LNCAP (cell line): ENCODE measurements at regions not wholly inside any gene's neighbourhood (a gene's known extent, or its start where the extent isn't known, plus 50 kb on each side); places are given as distances from the start of the nearest gene placed in this dataset.

ENCODE experiments used
- TF ChIP-seq, protein P1 (sequence below): fragments of 450-650 bp; IDR thresholded peaks from 2 replicates; pipeline ENCODE4 v1.5.1; 2017; ENCODE audit warnings: mild to moderate bottlenecking

DNA sequence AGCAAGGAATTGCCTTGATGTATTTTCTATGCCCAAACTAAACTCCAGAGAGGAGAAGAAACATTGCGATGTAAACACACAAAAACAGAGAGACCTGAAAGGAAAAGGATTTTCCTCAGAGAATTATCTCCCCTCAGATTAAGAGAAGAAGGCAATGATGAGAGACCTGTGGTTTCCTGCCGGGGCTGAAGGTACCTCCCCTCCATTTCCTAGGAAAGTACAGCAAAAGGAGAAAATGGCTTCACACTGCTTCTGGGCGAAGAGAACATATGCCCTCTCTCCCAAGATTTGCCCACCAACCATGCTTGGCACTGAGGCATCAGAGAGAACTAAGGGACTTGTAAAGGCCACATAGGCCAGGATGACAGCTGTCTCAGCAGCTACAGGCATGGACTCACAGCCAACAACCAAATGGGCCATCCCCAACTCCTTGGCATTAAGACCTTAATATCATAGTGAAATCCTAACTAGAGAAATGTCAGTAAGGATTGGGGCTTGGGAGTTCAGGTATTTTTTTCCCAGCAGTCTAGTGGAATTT, 523.0 kb downstream of the PTPRC start:
- TF ChIP-seq, protein P1, sequence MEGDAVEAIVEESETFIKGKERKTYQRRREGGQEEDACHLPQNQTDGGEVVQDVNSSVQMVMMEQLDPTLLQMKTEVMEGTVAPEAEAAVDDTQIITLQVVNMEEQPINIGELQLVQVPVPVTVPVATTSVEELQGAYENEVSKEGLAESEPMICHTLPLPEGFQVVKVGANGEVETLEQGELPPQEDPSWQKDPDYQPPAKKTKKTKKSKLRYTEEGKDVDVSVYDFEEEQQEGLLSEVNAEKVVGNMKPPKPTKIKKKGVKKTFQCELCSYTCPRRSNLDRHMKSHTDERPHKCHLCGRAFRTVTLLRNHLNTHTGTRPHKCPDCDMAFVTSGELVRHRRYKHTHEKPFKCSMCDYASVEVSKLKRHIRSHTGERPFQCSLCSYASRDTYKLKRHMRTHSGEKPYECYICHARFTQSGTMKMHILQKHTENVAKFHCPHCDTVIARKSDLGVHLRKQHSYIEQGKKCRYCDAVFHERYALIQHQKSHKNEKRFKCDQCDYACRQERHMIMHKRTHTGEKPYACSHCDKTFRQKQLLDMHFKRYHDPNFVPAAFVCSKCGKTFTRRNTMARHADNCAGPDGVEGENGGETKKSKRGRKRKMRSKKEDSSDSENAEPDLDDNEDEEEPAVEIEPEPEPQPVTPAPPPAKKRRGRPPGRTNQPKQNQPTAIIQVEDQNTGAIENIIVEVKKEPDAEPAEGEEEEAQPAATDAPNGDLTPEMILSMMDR: no peak

GRCh38 chr1:199163267-199163666, 524.4 kb downstream of the PTPRC start:
- TF ChIP-seq, protein P1: no peak

- TF ChIP-seq, protein P1: no peak
Observed at GRCh38 chr1:199163670-199164069, 524.8 kb downstream of the PTPRC start.

GRCh38 chr1:199167460-199167859, 528.6 kb downstream of the PTPRC start:
- TF ChIP-seq, protein P1: no peak

GRCh38 chr1:199168888-199169585, 530.2 kb downstream of the PTPRC start:
- TF ChIP-seq, protein P1: no peak

DNA sequence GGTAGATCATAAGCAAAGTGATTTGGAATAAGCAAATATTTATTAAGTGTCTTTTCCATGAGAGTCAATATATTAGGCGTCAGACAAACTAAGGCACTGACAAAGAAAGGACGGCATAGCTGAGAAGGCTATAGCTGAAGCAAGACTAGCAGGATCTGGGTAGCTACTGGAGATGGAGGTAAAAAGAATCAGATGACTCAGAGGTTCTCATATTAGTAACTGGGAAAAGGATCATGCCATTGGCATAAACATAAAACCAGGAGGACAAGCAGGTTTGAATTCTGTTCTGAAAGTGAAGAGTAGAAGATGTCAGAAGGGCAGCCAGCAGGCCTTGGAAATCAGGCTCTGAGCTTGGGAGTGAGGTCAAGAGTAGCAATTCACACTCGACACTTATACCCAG, 531.9 kb downstream of the PTPRC start:
- TF ChIP-seq, protein P1: no peak

DNA sequence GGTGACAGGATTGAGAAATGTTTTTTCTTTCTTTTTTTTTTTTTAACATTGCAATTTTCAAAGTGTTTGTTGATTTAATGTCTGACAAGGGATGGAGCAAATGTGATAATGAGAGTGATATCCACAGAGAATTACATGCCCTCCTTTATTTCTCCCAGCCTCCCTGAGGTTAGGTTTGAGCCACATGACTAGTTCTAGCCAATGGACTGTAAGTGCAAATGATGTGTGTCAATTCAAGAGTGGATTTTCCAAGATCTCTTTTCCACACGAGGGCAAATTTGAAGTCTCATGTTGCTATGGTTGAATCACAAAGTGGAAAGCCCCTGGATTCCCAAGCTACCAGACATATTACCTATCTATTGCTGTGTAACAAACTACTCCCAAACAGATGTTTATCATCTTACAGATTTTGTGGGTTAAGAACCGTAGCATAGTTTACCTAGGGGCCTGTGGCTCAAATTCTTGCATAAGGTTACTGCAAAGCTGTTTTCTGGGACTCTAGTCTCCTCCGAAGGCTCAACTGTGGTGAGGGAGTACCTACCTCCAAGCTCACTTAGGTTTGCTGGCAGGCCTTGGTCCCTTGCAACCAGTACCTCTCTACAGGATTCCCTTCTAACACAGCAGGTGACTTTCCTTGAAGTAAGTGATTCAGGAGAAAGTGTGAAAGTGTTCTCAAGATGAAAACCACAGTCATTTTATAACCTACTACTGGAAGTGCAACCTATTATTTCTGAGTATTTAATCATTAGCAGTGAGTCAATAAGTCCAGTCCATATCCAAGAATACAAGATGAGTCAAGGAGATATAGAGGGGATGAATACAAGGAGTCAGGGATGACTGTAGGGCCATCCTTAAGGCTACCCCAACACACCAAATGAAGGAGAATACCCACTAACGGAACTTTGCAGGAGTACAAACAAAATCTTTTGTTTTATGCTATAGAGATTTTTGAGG, 533.6 kb downstream of the PTPRC start:
- TF ChIP-seq, protein P1: no peak
